ENCODE measurements at regions not wholly inside any gene's neighbourhood (a gene's known extent, or its start where the extent isn't known, plus 50 kb on each side); places are given as distances from the start of the nearest gene placed in this dataset.

DNA sequence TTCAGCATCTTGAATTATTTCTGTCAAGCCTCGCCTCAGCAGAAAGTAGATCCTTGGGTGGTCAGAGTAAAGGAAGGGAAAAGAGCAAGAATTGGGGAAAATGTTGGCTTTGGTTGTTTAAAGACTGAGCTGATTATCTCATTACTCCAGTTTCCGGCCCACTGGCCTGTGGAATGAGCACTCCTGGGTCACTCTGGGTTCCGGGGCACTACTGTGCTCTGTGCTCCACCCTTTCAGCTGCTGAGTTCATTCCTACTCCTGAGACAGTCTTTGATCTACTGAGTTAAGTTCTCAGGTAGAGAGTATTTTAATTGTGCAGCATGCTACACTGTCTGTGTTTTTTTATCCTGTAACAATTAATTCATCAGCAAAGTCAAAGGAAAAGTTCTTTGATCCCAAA is 427.7 kb downstream of the CDH2 start:
- 70% methylated on average over 3 of the region's 3 CpGs for WGBS
- H3K4me1 ChIP-seq (ENCODE audit: control insufficient read depth in 2 of 2, insufficient read depth in 2 of 2, low read length in 2 of 2): no peaks in the 10 kb centered on the region
- H3K36me3 ChIP-seq (ENCODE audit: control insufficient read depth in 2 of 2, insufficient read depth in 2 of 2, low read length in 1 of 2): no peaks in the 10 kb centered on the region
- DNase-seq (ENCODE audit: low read depth in 6 of 9, low spot score in 9 of 9): no peak
- no peak overlapping the region for H3K4me3 ChIP-seq (ENCODE audit: low read length in 2 of 2)
- no peaks in the 10 kb centered on the region for H3K9me3 ChIP-seq (ENCODE audit: control insufficient read depth in 2 of 2, insufficient read depth in 1 of 2, low read length in 1 of 2)
- no peaks in the 10 kb centered on the region for H3K27me3 ChIP-seq (ENCODE audit: control insufficient read depth in 2 of 2, insufficient read depth in 1 of 2, low read length in 1 of 2)
- no peak overlapping the region for H3K27ac ChIP-seq (ENCODE audit: low read depth in 1 of 2, low read length in 1 of 2)

DNA sequence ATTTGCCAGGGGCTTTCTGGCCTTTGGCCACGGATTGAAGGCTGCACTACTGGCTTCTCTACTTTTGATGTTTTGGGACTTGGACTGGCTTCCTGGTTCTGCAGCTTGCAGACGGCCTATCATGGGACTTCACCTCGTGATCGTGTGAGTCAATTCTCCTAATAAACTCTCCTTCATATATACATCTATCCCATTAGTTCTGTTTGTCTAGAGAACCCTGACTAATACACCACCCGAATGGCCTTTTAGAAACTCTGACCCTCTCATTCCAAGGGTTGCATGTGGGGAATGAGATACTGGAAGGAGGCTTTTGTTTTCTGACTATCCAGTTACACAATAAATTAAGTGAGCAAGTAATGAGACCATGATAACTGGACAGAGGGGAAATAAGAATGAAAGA is 430.7 kb downstream of the CDH2 start:
- no peaks in the 10 kb centered on the region for H3K9me3 ChIP-seq (ENCODE audit: control insufficient read depth in 2 of 2, insufficient read depth in 1 of 2, low read length in 1 of 2)
- no peak overlapping the region for H3K4me3 ChIP-seq (ENCODE audit: low read length in 2 of 2)
- no peaks in the 10 kb centered on the region for H3K4me1 ChIP-seq (ENCODE audit: control insufficient read depth in 2 of 2, insufficient read depth in 2 of 2, low read length in 2 of 2)
- H3K27ac ChIP-seq (ENCODE audit: low read depth in 1 of 2, low read length in 1 of 2): no peak overlapping the region
- no peaks in the 10 kb centered on the region for H3K27me3 ChIP-seq (ENCODE audit: control insufficient read depth in 2 of 2, insufficient read depth in 1 of 2, low read length in 1 of 2)
- no peaks in the 10 kb centered on the region for H3K36me3 ChIP-seq (ENCODE audit: control insufficient read depth in 2 of 2, insufficient read depth in 2 of 2, low read length in 1 of 2)
- DNase-seq (ENCODE audit: low read depth in 6 of 9, low spot score in 9 of 9): no peak
- 92% methylated on average over 5 of the region's 5 CpGs for whole genome bisulfite sequencing

- H3K27ac ChIP-seq (ENCODE audit: low read depth in 1 of 2, low read length in 1 of 2): no peak overlapping the region
- no peak for DNase-seq (ENCODE audit: low read depth in 6 of 9, low spot score in 9 of 9)
- 89% methylated on average over 1 of the region's 1 CpG for WGBS
These were observed 441.8 kb downstream of the CDH2 start for GRCh38 chr18:27735117-27735516.

GRCh38 chr18:27731211-27731610 is 445.7 kb downstream of the CDH2 start:
- Histone ChIP-seq H3K36me3 (ENCODE audit: control insufficient read depth in 2 of 2, insufficient read depth in 2 of 2, low read length in 1 of 2) (no peaks in the 10 kb centered on the region), H3K4me1 (ENCODE audit: control insufficient read depth in 2 of 2, insufficient read depth in 2 of 2, low read length in 2 of 2) (no peaks in the 10 kb centered on the region), H3K9me3 (ENCODE audit: control insufficient read depth in 2 of 2, insufficient read depth in 1 of 2, low read length in 1 of 2) (no peaks in the 10 kb centered on the region), H3K27me3 (ENCODE audit: control insufficient read depth in 2 of 2, insufficient read depth in 1 of 2, low read length in 1 of 2) (no peaks in the 10 kb centered on the region), H3K4me3 (ENCODE audit: low read length in 2 of 2) (no peak overlapping the region), H3K27ac (ENCODE audit: low read depth in 1 of 2, low read length in 1 of 2) (no peak overlapping the region)
- 96% methylated on average over 3 of the region's 3 CpGs for WGBS
- DNase-seq (ENCODE audit: low read depth in 6 of 9, low spot score in 9 of 9): no peak

More at GRCh38 chr18:27735117-27735516, 441.8 kb downstream of the CDH2 start:
- no peaks in the 10 kb centered on the region for H3K36me3 ChIP-seq (ENCODE audit: control insufficient read depth in 2 of 2, insufficient read depth in 2 of 2, low read length in 1 of 2)
- H3K4me3 ChIP-seq (ENCODE audit: low read length in 2 of 2): no peak overlapping the region
- H3K9me3 ChIP-seq (ENCODE audit: control insufficient read depth in 2 of 2, insufficient read depth in 1 of 2, low read length in 1 of 2): no peaks in the 10 kb centered on the region
- H3K4me1 ChIP-seq (ENCODE audit: control insufficient read depth in 2 of 2, insufficient read depth in 2 of 2, low read length in 2 of 2): no peaks in the 10 kb centered on the region
- no peaks in the 10 kb centered on the region for H3K27me3 ChIP-seq (ENCODE audit: control insufficient read depth in 2 of 2, insufficient read depth in 1 of 2, low read length in 1 of 2)

GRCh38 chr18:27728659-27729058 is 448.3 kb downstream of the CDH2 start:
- Histone ChIP-seq H3K4me1 (ENCODE audit: control insufficient read depth in 2 of 2, insufficient read depth in 2 of 2, low read length in 2 of 2) (no peaks in the 10 kb centered on the region), H3K27me3 (ENCODE audit: control insufficient read depth in 2 of 2, insufficient read depth in 1 of 2, low read length in 1 of 2) (no peaks in the 10 kb centered on the region), H3K27ac (ENCODE audit: low read depth in 1 of 2, low read length in 1 of 2) (no peak overlapping the region)

GRCh38 chr18:27724362-27724761 is 452.6 kb downstream of the CDH2 start:
- DNase-seq (ENCODE audit: low read depth in 6 of 9, low spot score in 9 of 9): no peak
- H3K27ac ChIP-seq (ENCODE audit: low read depth in 1 of 2, low read length in 1 of 2): no peak overlapping the region
- no peak overlapping the region for H3K4me3 ChIP-seq (ENCODE audit: low read length in 2 of 2)
- 74% methylated on average over 2 of the region's 2 CpGs for WGBS
- no peaks in the 10 kb centered on the region for H3K4me1 ChIP-seq (ENCODE audit: control insufficient read depth in 2 of 2, insufficient read depth in 2 of 2, low read length in 2 of 2)
- H3K27me3 ChIP-seq (ENCODE audit: control insufficient read depth in 2 of 2, insufficient read depth in 1 of 2, low read length in 1 of 2): no peaks in the 10 kb centered on the region
- no peaks in the 10 kb centered on the region for H3K9me3 ChIP-seq (ENCODE audit: control insufficient read depth in 2 of 2, insufficient read depth in 1 of 2, low read length in 1 of 2)
- no peaks in the 10 kb centered on the region for H3K36me3 ChIP-seq (ENCODE audit: control insufficient read depth in 2 of 2, insufficient read depth in 2 of 2, low read length in 1 of 2)

More at GRCh38 chr18:27728659-27729058, 448.3 kb downstream of the CDH2 start:
- no peak for DNase-seq (ENCODE audit: low read depth in 6 of 9, low spot score in 9 of 9)
- Histone ChIP-seq H3K36me3 (ENCODE audit: control insufficient read depth in 2 of 2, insufficient read depth in 2 of 2, low read length in 1 of 2) (no peaks in the 10 kb centered on the region), H3K4me3 (ENCODE audit: low read length in 2 of 2) (no peak overlapping the region), H3K9me3 (ENCODE audit: control insufficient read depth in 2 of 2, insufficient read depth in 1 of 2, low read length in 1 of 2) (no peaks in the 10 kb centered on the region)

GRCh38 chr18:27723168-27723567 is 453.8 kb downstream of the CDH2 start:
- DNase-seq (ENCODE audit: low read depth in 6 of 9, low spot score in 9 of 9): no peak
- 90% methylated on average over 1 of the region's 1 CpG for WGBS

GRCh38 chr18:27719680-27720079 is 457.2 kb downstream of the CDH2 start:
- H3K27me3 ChIP-seq (ENCODE audit: control insufficient read depth in 2 of 2, insufficient read depth in 1 of 2, low read length in 1 of 2): no peaks in the 10 kb centered on the region
- no peak overlapping the region for H3K27ac ChIP-seq (ENCODE audit: low read depth in 1 of 2, low read length in 1 of 2)
- no peaks in the 10 kb centered on the region for H3K4me1 ChIP-seq (ENCODE audit: control insufficient read depth in 2 of 2, insufficient read depth in 2 of 2, low read length in 2 of 2)
- WGBS: 91% methylated on average over 6 of the region's 6 CpGs
- H3K36me3 ChIP-seq (ENCODE audit: control insufficient read depth in 2 of 2, insufficient read depth in 2 of 2, low read length in 1 of 2): no peaks in the 10 kb centered on the region
- H3K4me3 ChIP-seq (ENCODE audit: low read length in 2 of 2): no peak overlapping the region
- H3K9me3 ChIP-seq (ENCODE audit: control insufficient read depth in 2 of 2, insufficient read depth in 1 of 2, low read length in 1 of 2): no peaks in the 10 kb centered on the region
- DNase-seq (ENCODE audit: low read depth in 6 of 9, low spot score in 9 of 9): no peak

More at GRCh38 chr18:27723168-27723567, 453.8 kb downstream of the CDH2 start:
- Histone ChIP-seq H3K4me1 (ENCODE audit: control insufficient read depth in 2 of 2, insufficient read depth in 2 of 2, low read length in 2 of 2) (no peaks in the 10 kb centered on the region), H3K9me3 (ENCODE audit: control insufficient read depth in 2 of 2, insufficient read depth in 1 of 2, low read length in 1 of 2) (no peaks in the 10 kb centered on the region), H3K4me3 (ENCODE audit: low read length in 2 of 2) (no peak overlapping the region), H3K36me3 (ENCODE audit: control insufficient read depth in 2 of 2, insufficient read depth in 2 of 2, low read length in 1 of 2) (no peaks in the 10 kb centered on the region), H3K27ac (ENCODE audit: low read depth in 1 of 2, low read length in 1 of 2) (no peak overlapping the region), H3K27me3 (ENCODE audit: control insufficient read depth in 2 of 2, insufficient read depth in 1 of 2, low read length in 1 of 2) (no peaks in the 10 kb centered on the region)

DNA sequence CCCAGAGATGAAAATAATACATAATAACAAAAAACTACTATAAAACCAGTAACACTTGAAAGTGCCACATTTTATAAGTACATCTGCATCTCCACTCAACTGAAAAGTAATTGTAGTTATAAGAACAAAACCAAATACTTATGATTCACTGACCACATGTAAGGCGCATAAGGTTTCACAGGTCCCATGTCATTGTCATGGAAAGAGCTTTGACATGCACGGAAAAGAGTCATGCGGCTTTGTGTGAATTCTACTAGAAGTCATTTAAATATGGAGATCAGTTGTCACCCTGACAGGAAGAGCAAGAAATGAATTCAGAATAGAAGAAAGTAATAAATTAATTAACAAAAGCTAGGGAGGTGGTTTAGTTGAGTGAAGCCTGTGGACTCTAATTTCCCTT is 459.1 kb downstream of the CDH2 start:
- no peak overlapping the region for H3K27ac ChIP-seq (ENCODE audit: low read depth in 1 of 2, low read length in 1 of 2)
- no peaks in the 10 kb centered on the region for H3K9me3 ChIP-seq (ENCODE audit: control insufficient read depth in 2 of 2, insufficient read depth in 1 of 2, low read length in 1 of 2)
- 93% methylated on average over 3 of the region's 3 CpGs for WGBS
- H3K4me1 ChIP-seq (ENCODE audit: control insufficient read depth in 2 of 2, insufficient read depth in 2 of 2, low read length in 2 of 2): no peaks in the 10 kb centered on the region
- H3K36me3 ChIP-seq (ENCODE audit: control insufficient read depth in 2 of 2, insufficient read depth in 2 of 2, low read length in 1 of 2): no peaks in the 10 kb centered on the region
- no peaks in the 10 kb centered on the region for H3K27me3 ChIP-seq (ENCODE audit: control insufficient read depth in 2 of 2, insufficient read depth in 1 of 2, low read length in 1 of 2)
- no peak overlapping the region for H3K4me3 ChIP-seq (ENCODE audit: low read length in 2 of 2)
- DNase-seq (ENCODE audit: low read depth in 6 of 9, low spot score in 9 of 9): no peak

GRCh38 chr18:27717250-27717649 is 459.7 kb downstream of the CDH2 start:
- Histone ChIP-seq H3K4me3 (ENCODE audit: low read length in 2 of 2) (no peak overlapping the region), H3K27me3 (ENCODE audit: control insufficient read depth in 2 of 2, insufficient read depth in 1 of 2, low read length in 1 of 2) (no peaks in the 10 kb centered on the region), H3K36me3 (ENCODE audit: control insufficient read depth in 2 of 2, insufficient read depth in 2 of 2, low read length in 1 of 2) (no peaks in the 10 kb centered on the region), H3K27ac (ENCODE audit: low read depth in 1 of 2, low read length in 1 of 2) (no peak overlapping the region), H3K9me3 (ENCODE audit: control insufficient read depth in 2 of 2, insufficient read depth in 1 of 2, low read length in 1 of 2) (no peaks in the 10 kb centered on the region), H3K4me1 (ENCODE audit: control insufficient read depth in 2 of 2, insufficient read depth in 2 of 2, low read length in 2 of 2) (no peaks in the 10 kb centered on the region)
- WGBS: 97% methylated on average over 4 of the region's 4 CpGs
- DNase-seq (ENCODE audit: low read depth in 6 of 9, low spot score in 9 of 9): no peak
